H1 (cell line): ENCODE measurements at regions not wholly inside any gene's neighbourhood (a gene's known extent, or its start where the extent isn't known, plus 50 kb on each side); places are given as distances from the start of the nearest gene placed in this dataset.

Experiments used
- CBX5 ChIP-seq: fragments of 300-800, 300-1000 bp; sonication (generic); IDR thresholded peaks from 2 replicates; pipeline ENCODE4 v1.7.1; 2016; ENCODE audit warnings: antibody characterized with exemption, low read length, low read depth
- CHD1 ChIP-seq: IDR thresholded peaks from 2 replicates; pipeline ENCODE4 v1.6.1; 2012; ENCODE audit warnings: low read depth, low read length, improper control_type of control experiment
- CHD2 ChIP-seq: IDR thresholded peaks from 2 replicates; pipeline ENCODE4 v1.6.1; 2012; ENCODE audit warnings: low read length, improper control_type of control experiment
- CHD7 ChIP-seq: fragments of 300-600 bp; sonication (generic); IDR thresholded peaks from 2 replicates; pipeline ENCODE4 v1.7.1; 2012; ENCODE audit warnings: low read length, moderate library complexity, mild to moderate bottlenecking, inconsistent platforms; ENCODE audit not compliant: insufficient replicate concordance
- HDAC6 ChIP-seq: IDR thresholded peaks from one replicate; pipeline ENCODE4 v1.7.1; 2012; ENCODE audit warnings: low read depth, mild to moderate bottlenecking, inconsistent platforms, low read length, moderate library complexity
- MAFK ChIP-seq: IDR thresholded peaks from 2 replicates; pipeline ENCODE4 v1.6.1; 2012; ENCODE audit warnings: low read depth, mild to moderate bottlenecking, improper control_type of control experiment, low read length
- NRF1 ChIP-seq: IDR thresholded peaks from 2 replicates; pipeline ENCODE4 v1.6.1; 2011; ENCODE audit warnings: mild to moderate bottlenecking, low read depth, low read length, improper control_type of control experiment
- POU5F1 ChIP-seq: IDR thresholded peaks from 2 replicates; pipeline ENCODE4 v1.6.1; 2011; ENCODE audit warnings: low read depth, mild to moderate bottlenecking, low read length, moderate library complexity
- SIN3A ChIP-seq, 2 experiments: IDR thresholded peaks in 1 of 2; conservative IDR thresholded peaks in 1 of 2; 2 replicates each; pipeline ENCODE4 v1.6.1; 2011 to 2012; ENCODE audit warnings: low read length in 2 of 2, improper control_type of control experiment in 1 of 2, low read depth in 1 of 2, mild to moderate bottlenecking in 1 of 2
- SIRT6 ChIP-seq: IDR thresholded peaks from one replicate; pipeline ENCODE4 v1.7.1; 2012; ENCODE audit warnings: low read length, inconsistent platforms
- SP1 ChIP-seq: IDR thresholded peaks from 2 replicates; pipeline ENCODE4 v1.6.1; 2011; ENCODE audit warnings: low read depth, low read length
- TEAD4 ChIP-seq: IDR thresholded peaks from 2 replicates; pipeline ENCODE4 v1.6.1; 2012; ENCODE audit warnings: low read depth, low read length, inconsistent platforms, mixed read lengths

- TF ChIP-seq CHD7 (no peak), SIN3A (conservative IDR thresholded peaks at IDR 0.05 in 1 of 2, IDR thresholded peaks at IDR 0.05 in 1 of 2; ENCODE audit: low read depth in 1 of 2, low read length in 2 of 2) (no peak), HDAC6 (no peak), NRF1 (no peak), SIRT6 (no peak), CBX5 (no peak), CHD2 (no peak), SP1 (no peak), TEAD4 (no peak), CHD1 (no peak), MAFK (no peak), POU5F1 (no peak)
Measured at GRCh38 chr3:16769525-16769924, 115.2 kb upstream of the PLCL2 start (continued).
